ENCODE measurements at regions not wholly inside any gene's neighbourhood (a gene's known extent, or its start where the extent isn't known, plus 50 kb on each side); places are given as distances from the start of the nearest gene placed in this dataset.

- TF ChIP-seq CTCF (conservative IDR thresholded peaks at IDR 0.05): no peak
- no peak for TF ChIP-seq EZH2 (IDR thresholded peaks at IDR 0.05; ENCODE audit: low read depth)
Observed at GRCh38 chr10:78719276-78719675, 349.5 kb upstream of the ZMIZ1 start.

Data from PC-9 (cell line).